Urinary bladder (tissue), 3 donors: ENCODE measurements at regions not wholly inside any gene's neighbourhood (a gene's known extent, or its start where the extent isn't known, plus 50 kb on each side); places are given as distances from the start of the nearest gene placed in this dataset.
"Not testable (repeated sequence)": the region's sequence is repeated elsewhere in the genome, so short reads cannot be mapped to it uniquely, and the experiment has no call there.

Experiments
- DNase-seq: peaks from one replicate; pipeline ENCODE4 v3.0.0-alpha.2; 2015; ENCODE audit errors: extremely low spot score
- H3K27ac ChIP-seq: one replicate; pipeline ENCODE4 v1.5.1; 2013; ENCODE audit warnings: low read depth, mild to moderate bottlenecking, moderate library complexity
- H3K36me3 ChIP-seq: one replicate; pipeline ENCODE4 v1.6.1; 2013; ENCODE audit warnings: mild to moderate bottlenecking, moderate library complexity; ENCODE audit not compliant: insufficient read depth
- H3K4me1 ChIP-seq: one replicate; pipeline ENCODE4 v1.6.1; 2013; ENCODE audit warnings: mild to moderate bottlenecking, moderate library complexity; ENCODE audit not compliant: insufficient read depth
- H3K4me3 ChIP-seq: one replicate; pipeline ENCODE4 v1.5.1; 2013; ENCODE audit warnings: low read depth, low read length
- WGBS: extraction: QIAGEN DNeasy Blood & Tissue Kit; methylation state at CpG from one replicate; pipeline ENCODE4 v1.1.7; 2013; 5-methylcytosine and 5-hydroxymethylcytosine counted together
- donor health status: healthy with polysubstance abuse.
- donor health status: healthy.

- no peak overlapping the region for H3K4me3 ChIP-seq
- H3K36me3 ChIP-seq, result no peaks in the 10 kb centered on the region
- WGBS, result 78% methylated on average over 4 of the region's 4 CpGs
- H3K4me1 ChIP-seq, result no peaks in the 10 kb centered on the region
- no peak overlapping the region for H3K27ac ChIP-seq
- DNase-seq, result no peak
Observed at GRCh38 chr3:73258057-73258456, 196.6 kb downstream of the EBLN2 start.

GRCh38 chr3:73259291-73259690 is 197.8 kb downstream of the EBLN2 start:
- Histone ChIP-seq H3K4me3 (no peak overlapping the region), H3K27ac (no peak overlapping the region), H3K36me3 (no peaks in the 10 kb centered on the region), H3K4me1 (no peaks in the 10 kb centered on the region)
- 62% methylated on average over 2 of the region's 2 CpGs for WGBS
- no peak for DNase-seq

GRCh38 chr3:73259856-73260255 is 198.4 kb downstream of the EBLN2 start:
- H3K27ac ChIP-seq, result no peak overlapping the region
- DNase-seq, result no peak
- 38% methylated on average over 1 of the region's 1 CpG for WGBS
- no peaks in the 10 kb centered on the region for H3K4me1 ChIP-seq
- H3K4me3 ChIP-seq, result no peak overlapping the region
- no peaks in the 10 kb centered on the region for H3K36me3 ChIP-seq

DNA sequence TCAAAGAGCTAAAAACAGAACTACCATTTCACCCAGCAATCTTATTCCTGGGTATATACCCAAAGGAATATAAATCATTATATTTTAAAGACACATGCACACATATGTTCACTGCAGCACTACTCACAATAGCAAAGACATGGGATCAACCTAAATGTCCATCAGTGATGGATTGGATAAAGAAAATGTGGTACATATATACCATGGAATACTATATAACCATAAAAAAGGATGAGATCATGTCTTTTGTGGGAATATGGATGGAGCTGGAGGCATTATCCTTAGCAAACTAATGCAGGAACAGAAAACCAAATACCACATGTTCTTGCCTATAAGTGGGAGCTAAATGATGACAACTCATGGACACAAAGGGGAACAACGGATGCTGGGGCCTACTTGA is 205.1 kb downstream of the EBLN2 start:
- DNase-seq, H3K4me1 ChIP-seq, H3K27ac ChIP-seq, H3K4me3 ChIP-seq, H3K36me3 ChIP-seq: not testable (repeated sequence)
- 97% methylated on average over 1 of the region's 1 CpG for WGBS

GRCh38 chr3:73269126-73269525 is 207.7 kb downstream of the EBLN2 start:
- H3K4me3 ChIP-seq, H3K27ac ChIP-seq, H3K4me1 ChIP-seq, H3K36me3 ChIP-seq, DNase-seq: not testable (repeated sequence)
- 93% methylated on average over 22 of the region's 25 CpGs for WGBS

DNA sequence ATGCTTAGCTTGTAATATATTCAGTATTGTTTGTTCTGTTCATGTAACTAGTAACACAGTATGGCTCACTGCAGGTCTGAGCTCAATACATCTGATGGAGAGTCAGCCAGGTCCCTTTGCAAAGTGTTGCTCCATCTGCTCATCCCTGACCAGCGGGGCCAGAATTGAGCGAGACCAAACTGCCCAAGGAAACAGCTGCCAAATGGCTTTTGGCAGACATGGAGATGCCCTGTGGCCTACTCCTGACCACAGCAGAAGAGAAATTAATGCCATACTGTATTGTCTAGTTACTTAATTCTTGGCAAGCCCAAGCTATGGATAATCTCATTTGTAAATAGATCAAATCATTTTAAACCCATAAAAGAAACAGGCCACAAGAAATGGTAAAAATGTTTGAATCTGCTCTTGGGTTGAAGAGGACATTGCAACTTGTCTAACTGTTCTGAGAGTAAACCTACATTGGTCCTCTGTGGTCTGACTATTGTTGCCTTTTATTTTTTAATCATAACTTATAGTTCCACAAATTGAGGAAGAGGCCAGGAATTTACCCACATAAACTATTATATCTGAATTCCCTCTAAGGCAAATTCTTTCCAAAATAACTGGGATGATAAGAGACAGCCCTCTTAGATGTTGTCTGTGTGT is 209.5 kb downstream of the EBLN2 start:
- no peak for DNase-seq
- Histone ChIP-seq H3K4me1 (no peaks in the 10 kb centered on the region), H3K36me3 (no peaks in the 10 kb centered on the region), H3K27ac (no peak overlapping the region), H3K4me3 (no peak overlapping the region)
- 40% methylated on average over 2 of the region's 2 CpGs for WGBS

DNA sequence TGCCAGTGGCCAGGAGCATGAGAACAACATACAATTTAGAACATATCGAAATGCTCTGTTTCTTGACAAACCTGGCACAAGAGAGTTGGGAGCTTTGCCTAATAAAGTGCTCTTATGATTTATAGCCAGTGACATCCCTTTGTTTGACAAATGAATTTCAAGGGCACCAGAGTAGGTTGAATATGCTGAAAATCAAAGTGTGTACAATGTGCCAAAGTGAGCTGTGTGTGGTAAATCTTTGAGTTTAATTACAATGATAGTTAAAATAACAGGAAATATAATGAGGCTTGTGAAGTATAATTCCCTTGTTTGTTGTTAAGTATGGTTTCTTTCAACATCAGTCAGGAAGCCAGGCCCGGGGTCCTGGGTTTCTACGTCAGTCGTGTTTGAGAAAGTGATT is 211.9 kb downstream of the EBLN2 start:
- H3K27ac ChIP-seq, result no peak overlapping the region
- H3K36me3 ChIP-seq, result no peaks in the 10 kb centered on the region
- H3K4me1 ChIP-seq, result no peaks in the 10 kb centered on the region
- no peak overlapping the region for H3K4me3 ChIP-seq
- 86% methylated on average over 4 of the region's 4 CpGs for WGBS
- no peak for DNase-seq

GRCh38 chr3:73280746-73281145 is 219.3 kb downstream of the EBLN2 start:
- Histone ChIP-seq H3K27ac (no peak overlapping the region), H3K36me3 (no peaks in the 10 kb centered on the region), H3K4me1 (no peaks in the 10 kb centered on the region), H3K4me3 (no peak overlapping the region)
- DNase-seq, result no peak
- WGBS, result 76% methylated on average over 6 of the region's 6 CpGs

DNA sequence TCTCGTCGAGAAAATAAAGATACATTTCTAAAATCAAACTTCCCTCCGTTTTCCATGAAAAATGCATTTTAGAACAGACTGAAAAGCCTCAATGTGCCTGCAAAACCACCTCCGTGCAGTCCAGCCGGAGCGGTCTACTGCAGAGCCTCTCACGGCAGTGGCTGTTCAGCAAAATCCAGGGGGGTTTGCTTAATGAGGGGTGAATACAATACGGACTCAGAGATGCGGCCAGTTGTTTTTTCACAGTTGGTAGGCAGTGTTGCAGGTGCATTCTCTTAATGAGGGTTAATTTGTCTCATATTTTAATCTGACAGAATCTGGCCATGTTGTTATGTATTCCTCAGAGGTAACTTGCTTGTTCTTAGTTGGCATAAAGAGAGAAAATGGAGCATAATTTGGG is 223.0 kb downstream of the EBLN2 start:
- WGBS, result 89% methylated on average over 9 of the region's 9 CpGs

GRCh38 chr3:73291541-73291940 is 230.1 kb downstream of the EBLN2 start:
- DNase-seq, result no peak
- 83% methylated on average over 7 of the region's 7 CpGs for WGBS
- no peak overlapping the region for H3K27ac ChIP-seq
- no peaks in the 10 kb centered on the region for H3K4me1 ChIP-seq
- no peak overlapping the region for H3K4me3 ChIP-seq
- H3K36me3 ChIP-seq, result no peaks in the 10 kb centered on the region

More for the DNA sequence above, 223.0 kb downstream of the EBLN2 start:
- Histone ChIP-seq H3K27ac (no peak overlapping the region), H3K36me3 (no peaks in the 10 kb centered on the region), H3K4me3 (no peak overlapping the region), H3K4me1 (no peaks in the 10 kb centered on the region)
- DNase-seq, result no peak

GRCh38 chr3:73292220-73292619 is 230.8 kb downstream of the EBLN2 start:
- H3K4me3 ChIP-seq, result no peak overlapping the region
- H3K36me3 ChIP-seq, result no peaks in the 10 kb centered on the region
- peak; percentile 26 for DNase-seq
- WGBS, result 39% methylated on average over 4 of the region's 4 CpGs
- H3K4me1 ChIP-seq, result no peaks in the 10 kb centered on the region
- H3K27ac ChIP-seq, result no peak overlapping the region

GRCh38 chr3:73294537-73294936 is 233.1 kb downstream of the EBLN2 start:
- Histone ChIP-seq H3K4me3 (no peak overlapping the region), H3K27ac (no peak overlapping the region), H3K36me3 (no peaks in the 10 kb centered on the region), H3K4me1 (no peaks in the 10 kb centered on the region)
- DNase-seq, result no peak
- WGBS, result 61% methylated on average over 8 of the region's 8 CpGs

GRCh38 chr3:73295876-73296635 is 234.6 kb downstream of the EBLN2 start:
- Histone ChIP-seq H3K4me1 (no peaks in the 10 kb centered on the region), H3K27ac (no peak overlapping the region), H3K36me3 (no peaks in the 10 kb centered on the region), H3K4me3 (no peak overlapping the region)
- WGBS, result 79% methylated on average over 9 of the region's 9 CpGs
- DNase-seq, result no peak

GRCh38 chr3:73296859-73297258 is 235.4 kb downstream of the EBLN2 start:
- DNase-seq, result no peak
- Histone ChIP-seq H3K36me3 (no peaks in the 10 kb centered on the region), H3K27ac (no peak overlapping the region), H3K4me1 (no peaks in the 10 kb centered on the region), H3K4me3 (no peak overlapping the region)
- WGBS, result 92% methylated on average over 5 of the region's 5 CpGs
